ENCODE measurements at regions not wholly inside any gene's neighbourhood (a gene's known extent, or its start where the extent isn't known, plus 50 kb on each side); places are given as distances from the start of the nearest gene placed in this dataset.

DNA sequence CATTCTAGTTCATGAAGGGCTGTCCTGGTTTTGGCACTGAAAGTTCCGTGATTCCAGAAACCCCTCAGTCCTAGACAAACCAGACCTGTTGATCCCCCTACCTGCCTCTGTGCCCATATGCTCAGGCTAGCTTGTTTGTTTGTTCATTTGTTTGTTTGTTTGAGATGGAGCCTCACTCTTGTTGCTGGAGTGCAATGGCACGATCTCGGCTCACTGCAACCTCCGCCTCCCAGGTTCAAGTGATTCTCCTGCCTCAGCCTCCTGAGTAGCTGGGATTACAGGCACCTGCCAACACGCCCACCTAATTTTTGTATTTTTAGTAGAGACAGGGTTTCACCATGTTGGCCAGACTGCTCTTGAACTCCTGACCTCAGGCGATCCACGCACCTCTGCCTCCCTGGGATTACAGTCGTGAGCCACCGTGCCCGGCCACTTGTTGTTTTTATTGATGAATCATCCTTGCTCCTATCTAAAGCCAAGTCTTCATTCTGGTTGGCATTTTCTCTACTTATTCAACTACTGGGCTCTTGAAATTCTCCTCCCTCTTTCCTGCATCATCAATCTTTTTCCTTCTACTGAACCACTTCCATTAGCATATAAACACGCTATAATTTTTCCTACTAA lies 86.3 kb upstream of the BMP2K start:
- in situ Hi-C loops (cut with MboI; ENCODE audit: low sequenced_read_pairs, unreplicated experiment) = no loop called here
- no peak for DNase-seq (ENCODE audit: low spot score)
- TF ChIP-seq, protein P1, sequence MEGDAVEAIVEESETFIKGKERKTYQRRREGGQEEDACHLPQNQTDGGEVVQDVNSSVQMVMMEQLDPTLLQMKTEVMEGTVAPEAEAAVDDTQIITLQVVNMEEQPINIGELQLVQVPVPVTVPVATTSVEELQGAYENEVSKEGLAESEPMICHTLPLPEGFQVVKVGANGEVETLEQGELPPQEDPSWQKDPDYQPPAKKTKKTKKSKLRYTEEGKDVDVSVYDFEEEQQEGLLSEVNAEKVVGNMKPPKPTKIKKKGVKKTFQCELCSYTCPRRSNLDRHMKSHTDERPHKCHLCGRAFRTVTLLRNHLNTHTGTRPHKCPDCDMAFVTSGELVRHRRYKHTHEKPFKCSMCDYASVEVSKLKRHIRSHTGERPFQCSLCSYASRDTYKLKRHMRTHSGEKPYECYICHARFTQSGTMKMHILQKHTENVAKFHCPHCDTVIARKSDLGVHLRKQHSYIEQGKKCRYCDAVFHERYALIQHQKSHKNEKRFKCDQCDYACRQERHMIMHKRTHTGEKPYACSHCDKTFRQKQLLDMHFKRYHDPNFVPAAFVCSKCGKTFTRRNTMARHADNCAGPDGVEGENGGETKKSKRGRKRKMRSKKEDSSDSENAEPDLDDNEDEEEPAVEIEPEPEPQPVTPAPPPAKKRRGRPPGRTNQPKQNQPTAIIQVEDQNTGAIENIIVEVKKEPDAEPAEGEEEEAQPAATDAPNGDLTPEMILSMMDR (IDR thresholded peaks at IDR 0.05; ENCODE audit: borderline replicate concordance, control extremely low read depth, extremely low read depth, insufficient read depth, missing control alignments) = no peak

DNA sequence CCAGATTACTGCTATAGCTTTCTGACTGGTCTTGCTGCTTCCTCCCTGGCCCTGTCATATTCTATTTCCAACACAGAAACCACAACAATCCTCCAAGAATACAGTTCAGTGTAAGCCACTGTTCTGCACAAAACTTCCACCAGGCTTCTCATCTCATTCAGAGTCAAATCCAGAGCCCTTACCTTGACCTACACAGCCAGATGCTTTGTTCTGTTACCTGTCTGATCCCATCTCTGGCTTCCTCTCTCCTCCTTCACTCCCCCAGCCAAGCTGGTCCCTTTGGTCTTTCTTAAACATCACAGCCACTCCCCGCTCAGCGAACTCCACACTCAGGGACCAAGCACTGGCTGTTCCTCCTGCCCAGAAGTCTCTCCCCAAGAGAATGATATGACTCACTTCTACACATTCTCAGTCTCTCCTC lies 84.8 kb upstream of the BMP2K start:
- TF ChIP-seq, protein P1 (IDR thresholded peaks at IDR 0.05; ENCODE audit: borderline replicate concordance, control extremely low read depth, extremely low read depth, insufficient read depth, missing control alignments) = no peak
- no peak for DNase-seq (ENCODE audit: low spot score)
- in situ Hi-C loops (cut with MboI; ENCODE audit: low sequenced_read_pairs, unreplicated experiment) = no loop called here

DNA sequence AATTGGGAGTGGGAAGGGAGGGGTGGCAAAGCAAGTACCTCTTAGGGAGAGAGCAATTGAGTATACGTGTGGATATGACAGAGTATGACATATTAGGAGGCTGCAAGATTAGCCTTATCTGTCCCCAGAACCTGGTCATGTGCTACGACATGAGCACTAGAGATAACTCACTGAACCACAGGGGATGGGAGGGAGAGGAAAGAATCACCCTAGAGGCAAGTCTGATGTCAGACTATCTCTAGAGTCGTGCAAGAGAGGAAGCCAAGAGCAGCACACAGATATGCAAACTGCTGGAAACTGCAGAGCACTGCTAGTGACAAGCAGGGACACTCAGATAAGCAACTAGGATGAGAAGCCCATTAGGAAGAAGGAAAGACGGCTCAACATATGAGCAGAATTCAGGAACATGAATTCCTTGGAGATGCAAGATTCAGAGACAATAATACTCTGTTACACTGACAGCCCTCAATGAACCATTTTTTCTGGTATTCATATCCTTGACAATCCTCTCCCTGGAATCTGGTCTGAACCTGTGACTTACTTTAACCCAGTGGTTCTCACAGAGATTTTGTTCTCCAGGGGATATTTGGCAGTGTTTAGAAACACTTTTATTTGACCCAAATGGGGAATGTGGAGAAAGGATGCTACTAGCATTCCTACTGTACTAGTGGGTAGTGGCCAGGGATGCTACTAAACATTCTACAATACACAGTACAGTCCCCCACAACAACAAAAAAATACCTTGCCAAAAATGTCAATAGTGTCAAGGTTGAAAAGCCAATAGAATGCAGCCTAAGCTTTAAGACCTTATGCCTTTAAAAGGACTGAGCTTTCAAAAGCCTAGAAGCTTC lies 84.0 kb upstream of the BMP2K start:
- DNase-seq (ENCODE audit: low spot score) = peak; percentile 32
- TF ChIP-seq, protein P1 (IDR thresholded peaks at IDR 0.05; ENCODE audit: borderline replicate concordance, control extremely low read depth, extremely low read depth, insufficient read depth, missing control alignments) = no peak
- in situ Hi-C loops (cut with MboI; ENCODE audit: low sequenced_read_pairs, unreplicated experiment) = no loop called here

DNA sequence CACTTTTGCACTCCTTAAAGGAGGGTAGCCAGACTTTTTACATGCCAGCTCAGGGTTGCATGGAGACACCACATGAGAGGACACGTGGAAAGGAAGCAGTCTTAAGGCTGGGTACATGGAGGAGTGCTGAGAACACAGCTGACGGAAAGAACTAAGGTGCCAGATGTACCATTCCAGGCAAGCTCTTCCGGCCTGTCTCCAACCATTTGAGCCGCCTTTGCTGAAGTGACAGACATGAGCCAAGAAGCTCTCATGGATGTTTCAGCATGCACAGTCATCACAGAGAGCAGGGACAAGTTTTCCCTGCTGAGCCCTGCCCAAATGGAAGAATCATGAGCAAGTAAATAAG lies 83.4 kb upstream of the BMP2K start:
- TF ChIP-seq, protein P1 (IDR thresholded peaks at IDR 0.05; ENCODE audit: borderline replicate concordance, control extremely low read depth, extremely low read depth, insufficient read depth, missing control alignments) = no peak

DNA sequence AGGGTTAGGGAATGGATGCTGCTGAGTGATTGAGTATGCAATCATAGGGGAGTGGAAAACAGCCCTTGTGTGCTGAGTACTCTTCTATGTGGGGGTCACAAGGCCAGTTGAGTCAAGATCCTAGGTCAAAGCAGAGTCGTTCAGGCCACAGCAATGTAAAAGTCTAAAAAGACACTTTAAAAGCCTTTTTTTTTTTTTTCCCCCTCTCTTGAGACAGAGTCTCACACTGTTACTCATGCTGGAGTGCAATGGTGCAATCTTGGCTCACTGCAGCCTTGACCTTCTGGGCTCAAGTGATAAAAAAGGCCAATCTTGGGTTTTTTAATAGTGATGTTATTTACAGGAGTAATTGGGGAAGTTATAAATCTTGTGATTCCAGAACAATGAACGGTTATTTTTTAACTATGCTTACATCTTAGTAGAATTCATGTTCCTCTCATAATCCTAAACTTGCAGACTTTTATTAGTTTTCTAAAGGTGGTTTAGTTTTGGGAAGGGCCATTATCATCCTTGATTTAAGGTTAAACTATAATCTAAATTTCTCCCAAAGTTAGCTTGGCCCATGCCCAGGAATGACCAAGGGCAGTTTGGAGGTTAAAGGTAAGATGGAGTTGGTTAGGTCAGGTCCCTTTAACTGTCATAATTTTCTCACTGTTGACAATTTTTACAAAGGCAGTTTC lies 82.2 kb upstream of the BMP2K start:
- no peak for DNase-seq (ENCODE audit: low spot score)
- in situ Hi-C loops (cut with MboI; ENCODE audit: low sequenced_read_pairs, unreplicated experiment) = no loop called here
- TF ChIP-seq, protein P1 (IDR thresholded peaks at IDR 0.05; ENCODE audit: borderline replicate concordance, control extremely low read depth, extremely low read depth, insufficient read depth, missing control alignments) = no peak

More for the DNA sequence above, 83.4 kb upstream of the BMP2K start:
- DNase-seq (ENCODE audit: low spot score) = no peak
- in situ Hi-C loops (cut with MboI; ENCODE audit: low sequenced_read_pairs, unreplicated experiment) = no loop called here

DNA sequence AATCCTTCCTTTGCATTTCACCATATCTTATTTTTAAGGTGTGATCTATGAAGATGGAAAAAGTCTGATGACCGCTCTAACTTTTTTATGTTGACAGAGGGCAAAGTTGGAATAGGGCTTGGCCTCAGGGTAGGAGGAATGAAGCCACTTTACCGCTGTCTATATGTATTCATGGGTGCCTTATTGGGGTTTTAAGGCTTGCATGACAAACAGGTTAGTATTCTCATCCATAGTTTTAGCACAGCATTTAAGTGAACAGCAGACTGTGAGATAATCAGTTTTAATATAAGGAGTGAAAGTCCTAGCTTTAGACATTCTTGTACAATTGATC lies 81.7 kb upstream of the BMP2K start:
- TF ChIP-seq, protein P1 (IDR thresholded peaks at IDR 0.05; ENCODE audit: borderline replicate concordance, control extremely low read depth, extremely low read depth, insufficient read depth, missing control alignments) = no peak
- DNase-seq (ENCODE audit: low spot score) = no peak
- in situ Hi-C loops (cut with MboI; ENCODE audit: low sequenced_read_pairs, unreplicated experiment) = no loop called here

All from GM13976 (cell line).